GM12865 (cell line): ENCODE measurements at regions not wholly inside any gene's neighbourhood (a gene's known extent, or its start where the extent isn't known, plus 50 kb on each side); places are given as distances from the start of the nearest gene placed in this dataset.

Experiments used
- DNase-seq: peaks from one replicate; pipeline ENCODE4 v3.0.0; 2010; ENCODE audit warnings: low read depth
- H3K4me3 ChIP-seq: 2 replicates; pipeline ENCODE4 v1.5.1; 2011; ENCODE audit warnings: mild to moderate bottlenecking, low read depth, low read length, control low read depth
- TF ChIP-seq, protein P1 (sequence below): IDR thresholded peaks from 2 replicates; pipeline ENCODE4 v1.5.1; 2011; ENCODE audit warnings: low read length, control low read depth, low read depth, inconsistent platforms; ENCODE audit not compliant: insufficient read depth; ENCODE audit errors: missing control alignments

DNA sequence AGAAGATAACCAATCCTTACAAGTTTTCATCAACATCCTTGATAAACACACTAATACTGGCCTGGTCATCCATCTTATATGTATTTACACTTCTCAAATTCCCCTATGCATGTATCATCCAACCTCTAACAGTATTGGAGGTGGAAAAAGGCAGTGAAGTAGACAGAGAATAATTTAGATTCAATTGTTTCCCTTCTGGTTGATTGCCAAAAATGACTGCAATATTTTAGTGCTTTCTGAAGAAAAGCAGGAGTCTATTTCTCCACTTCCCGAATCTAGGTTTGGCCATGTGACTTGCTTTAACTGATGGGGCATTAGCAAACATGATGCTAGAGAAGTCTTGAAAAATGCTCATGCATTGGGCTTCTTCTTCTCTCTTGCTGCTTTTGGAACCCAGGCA lies 78.3 kb upstream of the METAP2 start:
- TF ChIP-seq, protein P1, sequence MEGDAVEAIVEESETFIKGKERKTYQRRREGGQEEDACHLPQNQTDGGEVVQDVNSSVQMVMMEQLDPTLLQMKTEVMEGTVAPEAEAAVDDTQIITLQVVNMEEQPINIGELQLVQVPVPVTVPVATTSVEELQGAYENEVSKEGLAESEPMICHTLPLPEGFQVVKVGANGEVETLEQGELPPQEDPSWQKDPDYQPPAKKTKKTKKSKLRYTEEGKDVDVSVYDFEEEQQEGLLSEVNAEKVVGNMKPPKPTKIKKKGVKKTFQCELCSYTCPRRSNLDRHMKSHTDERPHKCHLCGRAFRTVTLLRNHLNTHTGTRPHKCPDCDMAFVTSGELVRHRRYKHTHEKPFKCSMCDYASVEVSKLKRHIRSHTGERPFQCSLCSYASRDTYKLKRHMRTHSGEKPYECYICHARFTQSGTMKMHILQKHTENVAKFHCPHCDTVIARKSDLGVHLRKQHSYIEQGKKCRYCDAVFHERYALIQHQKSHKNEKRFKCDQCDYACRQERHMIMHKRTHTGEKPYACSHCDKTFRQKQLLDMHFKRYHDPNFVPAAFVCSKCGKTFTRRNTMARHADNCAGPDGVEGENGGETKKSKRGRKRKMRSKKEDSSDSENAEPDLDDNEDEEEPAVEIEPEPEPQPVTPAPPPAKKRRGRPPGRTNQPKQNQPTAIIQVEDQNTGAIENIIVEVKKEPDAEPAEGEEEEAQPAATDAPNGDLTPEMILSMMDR: no peak
- DNase-seq: no peak
- H3K4me3 ChIP-seq: no peak overlapping the region

DNA sequence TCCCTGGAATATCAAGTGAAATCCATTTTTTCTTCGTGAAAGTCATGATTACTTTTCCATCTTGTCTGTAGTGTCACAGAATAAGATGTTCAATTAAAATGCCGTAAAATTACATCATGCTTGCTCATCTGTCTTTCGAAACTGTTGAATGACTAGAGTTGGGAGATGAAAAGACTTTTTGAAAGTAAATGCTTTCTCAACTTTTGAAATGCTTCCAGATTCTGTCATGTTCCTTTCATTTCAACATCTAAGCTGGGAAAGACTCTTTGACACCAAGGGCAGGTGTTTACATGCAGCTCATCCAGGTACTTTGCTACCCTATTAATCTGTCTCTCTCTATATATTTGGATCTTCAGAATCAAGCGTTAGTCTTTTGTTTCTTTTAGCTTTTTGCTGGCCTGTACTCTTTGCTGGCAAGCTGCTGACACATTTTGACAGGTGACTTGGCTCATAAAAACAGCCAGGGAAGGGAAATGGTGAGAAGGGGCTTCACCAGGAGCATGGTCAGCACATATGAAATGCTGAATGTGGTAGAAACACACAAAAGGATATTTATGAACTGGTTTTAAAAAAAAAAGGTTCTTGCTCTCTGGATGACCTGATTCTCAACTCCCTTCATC lies 77.0 kb upstream of the METAP2 start:
- no peak overlapping the region for H3K4me3 ChIP-seq
- no peak for DNase-seq
- TF ChIP-seq, protein P1: no peak

DNA sequence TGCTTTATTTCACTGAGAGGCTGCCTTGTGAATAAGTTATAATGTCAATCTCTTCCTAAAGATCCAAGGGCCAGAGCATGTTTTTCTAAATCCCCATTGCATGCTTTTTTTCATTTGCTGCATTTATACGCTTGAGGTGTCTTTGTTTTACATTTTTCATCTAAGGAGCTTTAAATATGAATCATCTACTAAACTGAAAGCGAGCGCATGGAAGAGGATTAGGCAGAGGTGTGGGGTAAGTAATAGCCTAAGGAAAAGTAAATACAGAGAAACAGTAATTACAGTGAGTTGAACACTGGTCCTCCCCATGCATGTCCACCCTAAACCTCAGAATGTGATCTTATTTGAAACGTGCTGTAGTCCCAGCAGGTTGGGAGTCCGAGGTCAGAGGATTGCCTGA lies 76.4 kb upstream of the METAP2 start:
- TF ChIP-seq, protein P1: no peak
- no peak overlapping the region for H3K4me3 ChIP-seq
- no peak for DNase-seq

DNA sequence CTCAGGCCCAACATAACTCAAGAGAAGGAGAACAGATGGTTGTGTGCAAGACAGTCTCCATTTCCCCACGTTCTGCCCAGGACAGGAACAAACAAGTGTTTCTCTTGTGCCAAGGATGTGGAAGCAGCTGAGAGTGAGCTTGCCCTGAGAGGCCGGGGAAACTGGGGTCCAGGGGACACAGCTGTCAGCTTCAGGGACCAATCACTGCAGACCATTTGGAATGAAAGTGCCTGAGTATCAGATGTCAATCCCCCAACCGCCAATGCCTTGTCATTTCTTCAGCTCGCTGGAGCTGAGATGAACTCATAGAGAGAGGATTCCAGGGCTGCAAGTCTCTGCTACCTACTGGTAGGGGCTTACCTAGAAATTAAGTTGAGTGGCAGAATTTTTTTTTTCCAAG lies 71.9 kb upstream of the METAP2 start:
- H3K4me3 ChIP-seq: no peak overlapping the region
- no peak for DNase-seq
- TF ChIP-seq, protein P1: no peak

DNA sequence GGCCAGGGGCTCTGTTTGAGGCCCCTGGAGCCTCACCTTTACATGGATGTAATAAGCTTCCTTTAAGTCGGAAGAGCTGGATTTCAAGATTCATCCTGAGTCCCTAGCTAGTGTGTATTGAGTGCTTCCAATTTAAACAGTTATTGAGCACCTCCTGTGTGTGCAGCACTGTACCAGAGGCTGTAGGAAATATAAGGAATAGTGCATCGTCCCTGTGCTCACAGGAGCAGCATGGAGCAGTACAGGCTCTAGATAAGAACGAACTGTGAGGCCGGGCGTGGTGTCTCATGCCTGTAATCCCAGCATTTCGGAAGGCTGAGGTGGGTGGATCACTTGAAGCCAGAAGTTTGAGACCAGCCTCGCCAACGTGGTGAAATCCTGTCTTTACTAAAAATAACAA lies 65.8 kb upstream of the METAP2 start:
- TF ChIP-seq, protein P1: no peak
- no peak overlapping the region for H3K4me3 ChIP-seq
- DNase-seq: no peak

DNA sequence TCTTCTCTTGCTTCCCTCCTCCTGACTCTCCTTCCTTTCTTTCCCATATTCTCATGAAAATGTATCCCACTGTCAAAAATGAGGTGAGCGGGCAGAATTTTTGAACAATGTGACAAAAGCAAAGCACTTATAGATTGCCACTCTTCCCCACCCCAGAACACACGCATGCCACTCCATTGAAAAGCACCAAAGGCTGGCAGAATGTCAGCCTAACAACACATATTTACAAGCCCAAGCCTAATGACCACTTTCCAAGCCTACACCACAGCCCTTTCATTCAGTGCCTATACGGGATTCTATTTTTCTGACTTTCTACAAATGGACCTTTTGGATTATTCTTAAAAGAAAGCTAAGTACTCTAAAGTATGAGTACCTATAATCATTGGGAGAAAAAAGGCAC lies 62.9 kb upstream of the METAP2 start:
- DNase-seq: no peak
- H3K4me3 ChIP-seq: no peak overlapping the region
- TF ChIP-seq, protein P1: no peak

DNA sequence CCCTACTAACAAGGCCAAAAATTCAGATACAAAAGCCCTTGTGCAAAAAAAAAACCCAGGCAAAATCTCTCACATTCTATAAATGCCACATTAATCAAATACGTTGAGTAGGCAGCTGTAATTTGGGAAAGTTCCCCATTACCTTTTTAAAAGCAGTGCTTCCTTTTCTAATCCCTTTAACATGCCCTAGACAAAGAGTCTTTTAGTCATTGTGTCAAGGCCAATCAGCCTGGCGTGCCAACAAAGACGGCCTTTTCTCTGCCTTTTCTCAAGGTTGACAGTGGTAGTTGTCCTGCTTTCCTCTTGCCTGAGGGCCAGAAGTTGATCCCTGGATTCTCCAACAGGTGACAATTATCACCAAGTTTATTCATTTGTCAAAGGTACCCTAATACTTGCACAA lies 62.5 kb upstream of the METAP2 start:
- TF ChIP-seq, protein P1: no peak
- H3K4me3 ChIP-seq: no peak overlapping the region
- no peak for DNase-seq
